Stimulated activated CD4-positive, alpha-beta T cell treated with anti-CD3 and anti-CD28 coated beads, TNF-alpha, amount 100 ng/mL, for 1 hour (primary cell): ENCODE measurements at regions not wholly inside any gene's neighbourhood (a gene's known extent, or its start where the extent isn't known, plus 50 kb on each side); places are given as distances from the start of the nearest gene placed in this dataset.

ENCODE experiments used
- DNase-seq, 3 donors: peaks; one replicate each; pipeline ENCODE4 v3.0.0-alpha.2; 2020; ENCODE audit warnings: low read depth in 3 of 3, low spot score in 1 of 3

- DNase-seq = no peak
Observed at GRCh38 chr4:58711039-58711438, 1600.9 kb upstream of the IGFBP7 start.

- no peak for DNase-seq
Observed at GRCh38 chr4:58688568-58688967, 1578.4 kb upstream of the IGFBP7 start.

GRCh38 chr4:58679886-58680285 lies 1569.7 kb upstream of the IGFBP7 start:
- DNase-seq = no peak

- DNase-seq = no peak
Observed at GRCh38 chr4:58679051-58679450, 1568.9 kb upstream of the IGFBP7 start.

- DNase-seq = no peak
Observed at GRCh38 chr4:58669783-58670182, 1559.6 kb upstream of the IGFBP7 start.

- DNase-seq = no peak
Observed at GRCh38 chr4:58665649-58666048, 1555.5 kb upstream of the IGFBP7 start.

GRCh38 chr4:58658701-58659100 lies 1548.5 kb upstream of the IGFBP7 start:
- no peak for DNase-seq

GRCh38 chr4:58653251-58653650 lies 1543.1 kb upstream of the IGFBP7 start:
- DNase-seq = no peak

- DNase-seq = no peak
Observed at GRCh38 chr4:58649226-58649625, 1539.0 kb upstream of the IGFBP7 start.

GRCh38 chr4:58646126-58646525 lies 1535.9 kb upstream of the IGFBP7 start:
- DNase-seq = no peak

GRCh38 chr4:58644549-58644948 lies 1534.4 kb upstream of the IGFBP7 start:
- no peak for DNase-seq

- DNase-seq = no peak
Observed at GRCh38 chr4:58636381-58636780, 1526.2 kb upstream of the IGFBP7 start.

GRCh38 chr4:58617226-58617625 lies 1507.0 kb upstream of the IGFBP7 start:
- no peak for DNase-seq

GRCh38 chr4:58611012-58611411 lies 1500.8 kb upstream of the IGFBP7 start:
- DNase-seq = no peak

- DNase-seq = no peak
Observed at GRCh38 chr4:58606303-58606702, 1496.1 kb upstream of the IGFBP7 start.

GRCh38 chr4:58603951-58604350 lies 1493.8 kb upstream of the IGFBP7 start:
- DNase-seq = no peak

GRCh38 chr4:58602731-58603359 lies 1492.7 kb upstream of the IGFBP7 start:
- DNase-seq = no peak

GRCh38 chr4:58602022-58602421 lies 1491.8 kb upstream of the IGFBP7 start:
- DNase-seq = no peak

- no peak for DNase-seq
Observed at GRCh38 chr4:58600290-58600689, 1490.1 kb upstream of the IGFBP7 start.

GRCh38 chr4:58590722-58591121 lies 1480.5 kb upstream of the IGFBP7 start:
- no peak for DNase-seq

- DNase-seq = no peak
Observed at GRCh38 chr4:58587856-58588255, 1477.7 kb upstream of the IGFBP7 start.

GRCh38 chr4:58566260-58566659 lies 1456.1 kb upstream of the IGFBP7 start:
- DNase-seq = no peak

GRCh38 chr4:58564695-58565475 lies 1454.7 kb upstream of the IGFBP7 start:
- no peak for DNase-seq
